IMR-90 (cell line): ENCODE measurements at regions not wholly inside any gene's neighbourhood (a gene's known extent, or its start where the extent isn't known, plus 50 kb on each side); places are given as distances from the start of the nearest gene placed in this dataset.

Source experiments
- ATAC-seq: fragments of 200-7000 bp; cut with Tn5 transposase; 2 replicates; pipeline ENCODE4 v1.9.1; 2020; ENCODE audit warnings: low read depth, mild to moderate bottlenecking, moderate library complexity
- BruUV-seq: library from RNA; stranded (reverse); fragments of 400-500 nt; replicated peaks from 2 replicates; lab custom pipeline; 2021; lab: Mats Ljungman, UMichigan
- CTCF ChIA-PET: fragments of 300-600 bp; formaldehyde crosslinking; extraction: SDS; loops from one replicate; lab custom pipeline; 2021; ENCODE audit warnings: antibody characterized with exemption; lab: Yijun Ruan, JAX
- POLR2A ChIA-PET: fragments of 300-600 bp; sonication (Branson Sonifier 250); formaldehyde crosslinking; loops from one replicate; lab custom pipeline; 2022; ENCODE audit warnings: antibody characterized with exemption; ENCODE audit not compliant: unreplicated experiment; lab: Charles Lee
- DNase-seq: peaks from one replicate; pipeline ENCODE4 v3.0.0; 2013
- H2AFZ ChIP-seq: replicated peaks from 2 replicates; pipeline ENCODE3; 2013; ENCODE audit warnings: low read length, mild to moderate bottlenecking; ENCODE audit not compliant: poor library complexity
- H2AK5ac ChIP-seq: 2 replicates; pipeline ENCODE4 v1.6.1; 2013; ENCODE audit warnings: low read depth, low read length, inconsistent platforms
- H2AK9ac ChIP-seq: replicated peaks from 2 replicates; pipeline ENCODE3; 2013; ENCODE audit warnings: mild to moderate bottlenecking, low read depth, low read length, moderate library complexity; ENCODE audit not compliant: poor library complexity
- H2BK120ac ChIP-seq: 2 replicates; pipeline ENCODE4 v1.6.1; 2013; ENCODE audit warnings: low read depth, low read length, inconsistent platforms
- H2BK15ac ChIP-seq: 3 replicates; pipeline ENCODE4 v1.6.1; 2013; ENCODE audit warnings: low read depth, low read length, inconsistent platforms
- H2BK20ac ChIP-seq: 2 replicates; pipeline ENCODE4 v1.6.1; 2013; ENCODE audit warnings: low read depth, mild to moderate bottlenecking, inconsistent platforms, low read length, moderate library complexity
- H2BK5ac ChIP-seq: 2 replicates; pipeline ENCODE4 v1.6.1; 2013; ENCODE audit warnings: mild to moderate bottlenecking, low read depth, low read length, inconsistent platforms; ENCODE audit not compliant: poor library complexity, severe bottlenecking
- H3K14ac ChIP-seq: replicated peaks from 2 replicates; pipeline ENCODE4 v1.6.1; 2013; ENCODE audit warnings: low read depth, low read length, inconsistent platforms
- H3K18ac ChIP-seq: 2 replicates; pipeline ENCODE4 v1.6.1; 2013; ENCODE audit warnings: low read depth, low read length, control low read depth
- H3K23ac ChIP-seq: 2 replicates; pipeline ENCODE4 v1.6.1; 2013; ENCODE audit warnings: low read depth, low read length, inconsistent platforms
- H3K27ac ChIP-seq: 2 replicates; pipeline ENCODE4 v1.5.1; 2013; ENCODE audit warnings: mild to moderate bottlenecking, control low read depth, low read length; ENCODE audit not compliant: insufficient read depth
- H3K27me3 ChIP-seq: 2 replicates; pipeline ENCODE4 v1.6.1; 2013; ENCODE audit warnings: low read length; ENCODE audit not compliant: control insufficient read depth, insufficient read depth
- H3K36me3 ChIP-seq: 2 replicates; pipeline ENCODE4 v1.6.1; 2013; ENCODE audit warnings: low read length, mixed read lengths; ENCODE audit not compliant: control insufficient read depth, insufficient read depth
- H3K4ac ChIP-seq: 2 replicates; pipeline ENCODE4 v1.6.1; 2013; ENCODE audit warnings: low read depth, low read length, inconsistent platforms
- H3K4me1 ChIP-seq: 2 replicates; pipeline ENCODE4 v1.6.1; 2013; ENCODE audit warnings: low read length, mixed read lengths; ENCODE audit not compliant: control insufficient read depth, insufficient read depth
- H3K4me2 ChIP-seq: 2 replicates; pipeline ENCODE4 v1.6.1; 2013; ENCODE audit warnings: low read depth, mild to moderate bottlenecking, control low read depth, low read length, moderate library complexity
- H3K4me3 ChIP-seq: 2 replicates; pipeline ENCODE4 v1.5.1; 2013; ENCODE audit warnings: low read depth, mild to moderate bottlenecking, control low read depth, low read length, moderate library complexity; ENCODE audit not compliant: insufficient read depth
- H3K56ac ChIP-seq: 2 replicates; pipeline ENCODE4 v1.6.1; 2013; ENCODE audit warnings: low read length, inconsistent platforms; ENCODE audit not compliant: insufficient read depth; ENCODE audit errors: extremely low read depth
- H3K79me1 ChIP-seq, 2 experiments: 2 replicates each; pipeline ENCODE4 v1.6.1; 2013; ENCODE audit warnings: low read length in 2 of 2, inconsistent platforms in 1 of 2, low read depth in 1 of 2
- H3K9ac ChIP-seq: 2 replicates; pipeline ENCODE4 v1.6.1; 2013; ENCODE audit warnings: low read depth, low read length, control low read depth
- H3K9me1 ChIP-seq: 2 replicates; pipeline ENCODE4 v1.6.1; 2013; ENCODE audit warnings: low read length, inconsistent platforms; ENCODE audit not compliant: insufficient read depth
- H3K9me3 ChIP-seq: 2 replicates; pipeline ENCODE4 v1.6.1; 2013; ENCODE audit warnings: low read length; ENCODE audit not compliant: control insufficient read depth, insufficient read depth
- H4K20me1 ChIP-seq: 2 replicates; pipeline ENCODE4 v1.6.1; 2013; ENCODE audit warnings: low read length, inconsistent platforms; ENCODE audit not compliant: insufficient read depth
- H4K5ac ChIP-seq: 2 replicates; pipeline ENCODE4 v1.6.1; 2013; ENCODE audit warnings: mild to moderate bottlenecking, low read depth, low read length, control low read depth
- H4K8ac ChIP-seq, 2 experiments: 2 replicates each; pipeline ENCODE4 v1.6.1; 2013; ENCODE audit warnings: low read depth in 2 of 2, low read length in 2 of 2, control low read depth in 1 of 2, inconsistent platforms in 1 of 2
- H4K91ac ChIP-seq: 2 replicates; pipeline ENCODE4 v1.6.1; 2013; ENCODE audit warnings: low read depth, low read length, inconsistent platforms; ENCODE audit not compliant: insufficient read depth
- BHLHE40 ChIP-seq: fragments of 150-350 bp; IDR thresholded peaks from 2 replicates; pipeline ENCODE4 v1.6.1; 2016; ENCODE audit warnings: mild to moderate bottlenecking, low read depth, low read length
- CEBPB ChIP-seq: IDR thresholded peaks from 2 replicates; pipeline ENCODE4 v1.6.1; 2012; ENCODE audit warnings: low read depth, low read length, improper control_type of control experiment
- CHD1 ChIP-seq: IDR thresholded peaks from 2 replicates; pipeline ENCODE4 v1.6.1; 2012; ENCODE audit warnings: low read depth, low read length, improper control_type of control experiment
- FOS ChIP-seq: fragments of 150-350 bp; IDR thresholded peaks from 2 replicates; pipeline ENCODE4 v1.6.1; 2016; ENCODE audit warnings: low read depth, low read length
- MAFK ChIP-seq: IDR thresholded peaks from 2 replicates; pipeline ENCODE4 v1.6.1; 2012; ENCODE audit warnings: low read depth, low read length, improper control_type of control experiment
- MAZ ChIP-seq: IDR thresholded peaks from 2 replicates; pipeline ENCODE4 v1.6.1; 2012; ENCODE audit warnings: low read depth, mild to moderate bottlenecking, low read length, improper control_type of control experiment, moderate library complexity, borderline replicate concordance
- MXI1 ChIP-seq: IDR thresholded peaks from 2 replicates; pipeline ENCODE4 v1.6.1; 2012; ENCODE audit warnings: low read depth, mild to moderate bottlenecking, low read length, moderate library complexity, borderline replicate concordance
- NFE2L2 ChIP-seq: fragments of 150-350 bp; IDR thresholded peaks from 2 replicates; pipeline ENCODE4 v1.6.1; 2016; ENCODE audit warnings: low read depth, mild to moderate bottlenecking, low read length
- POLR2A ChIP-seq: IDR thresholded peaks from 2 replicates; pipeline ENCODE4 v1.6.1; 2012; ENCODE audit warnings: mild to moderate bottlenecking, low read depth, low read length
- RAD21 ChIP-seq: IDR thresholded peaks from 2 replicates; pipeline ENCODE4 v1.6.1; 2012; ENCODE audit warnings: low read length, improper control_type of control experiment
- RCOR1 ChIP-seq: IDR thresholded peaks from 2 replicates; pipeline ENCODE4 v1.6.1; 2012; ENCODE audit warnings: mild to moderate bottlenecking, low read length, improper control_type of control experiment; ENCODE audit not compliant: insufficient replicate concordance
- RFX5 ChIP-seq: IDR thresholded peaks from 2 replicates; pipeline ENCODE4 v1.8.0; 2012; ENCODE audit warnings: low read depth, mild to moderate bottlenecking, low read length, moderate library complexity
- SMC3 ChIP-seq: fragments of 150-350 bp; IDR thresholded peaks from 2 replicates; pipeline ENCODE4 v1.6.1; 2016; ENCODE audit warnings: low read depth, mild to moderate bottlenecking, antibody characterized with exemption, low read length, moderate library complexity
- WGBS, 2 experiments: methylation state at CpG; one replicate each; pipeline versions ENCODE4 v1.1.5 to v1.1.7; 2013; ENCODE audit warnings: missing lambda C conversion rate in 2 of 2; ENCODE audit not compliant: insufficient read length in 1 of 2; ENCODE audit errors: extremely low coverage in 2 of 2; 5-methylcytosine and 5-hydroxymethylcytosine counted together
- dilution Hi-C: fragments of 300-500 bp; cut with HindIII; formaldehyde crosslinking; loops from one replicate; pipeline ENCODE4 v1.14.3; 2018; ENCODE audit warnings: low sequenced_read_pairs; ENCODE audit not compliant: unreplicated experiment
- in situ Hi-C: fragments of 300-500 bp; cut with MboI; formaldehyde crosslinking; loops from 3 replicates; pipeline ENCODE4 v1.14.3; 2019; ENCODE audit warnings: low sequenced_read_pairs, inconsistent platforms, mixed read lengths
- intact Hi-C: fragments of 100-400 bp; cut with micrococcal nuclease; formaldehyde crosslinking; loops from 2 replicates; pipeline ENCODE4 v1.10.0; 2022
- TF ChIP-seq, protein P1 (sequence below): conservative IDR thresholded peaks from 2 replicates; pipeline ENCODE4 v1.5.1; 2012; ENCODE audit warnings: mild to moderate bottlenecking, low read depth, low read length, improper control_type of control experiment
- TF ChIP-seq, protein P2 (sequence below): fragments of 150-350 bp; IDR thresholded peaks from 2 replicates; pipeline ENCODE4 v1.6.1; 2016; ENCODE audit warnings: low read depth, mild to moderate bottlenecking, low read length, moderate library complexity, borderline replicate concordance

DNA sequence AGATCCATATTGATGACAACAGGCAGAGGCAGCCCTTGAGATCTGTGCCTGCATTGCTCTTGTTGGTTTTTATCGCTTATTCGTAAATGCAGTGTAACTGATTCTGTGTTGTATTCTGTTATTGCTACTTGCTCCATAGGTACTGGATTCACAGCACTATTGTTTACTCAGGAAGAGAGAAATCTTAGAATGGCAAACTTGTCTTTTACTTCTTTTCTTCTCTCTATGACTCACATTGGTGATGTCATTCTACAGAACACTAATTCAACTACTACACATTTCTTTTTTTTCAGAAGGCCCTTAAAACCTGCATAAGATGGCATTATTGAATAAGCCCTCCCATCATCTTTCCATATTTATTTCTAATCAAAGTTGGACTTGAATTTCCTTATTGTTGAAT lies 201.0 kb upstream of the GBE1 start:
- CTCF ChIA-PET = no interaction called here
- no peak overlapping the region for H2AK5ac ChIP-seq
- H3K4me2 ChIP-seq = no peak overlapping the region
- H3K79me1 ChIP-seq = no peaks in the 10 kb centered on the region
- dilution Hi-C loops = no loop called here
- no peaks in the 10 kb centered on the region for H3K9me3 ChIP-seq
- H2BK15ac ChIP-seq = no peak overlapping the region
- H2BK20ac ChIP-seq = no peak overlapping the region
- no peak overlapping the region for H4K5ac ChIP-seq
- no peak overlapping the region for H3K27ac ChIP-seq
- H3K4me1 ChIP-seq = no peaks in the 10 kb centered on the region
- H4K20me1 ChIP-seq = no peaks in the 10 kb centered on the region
- H4K8ac ChIP-seq = no peak overlapping the region
- no peak overlapping the region for H3K4me3 ChIP-seq
- TF ChIP-seq CHD1 (no peak), CEBPB (no peak), BHLHE40 (no peak), RFX5 (no peak), MAFK (no peak), MAZ (no peak), FOS (no peak), RAD21 (no peak), MXI1 (no peak), SMC3 (no peak), NFE2L2 (no peak), RCOR1 (no peak), POLR2A (no peak)
- TF ChIP-seq, protein P1, sequence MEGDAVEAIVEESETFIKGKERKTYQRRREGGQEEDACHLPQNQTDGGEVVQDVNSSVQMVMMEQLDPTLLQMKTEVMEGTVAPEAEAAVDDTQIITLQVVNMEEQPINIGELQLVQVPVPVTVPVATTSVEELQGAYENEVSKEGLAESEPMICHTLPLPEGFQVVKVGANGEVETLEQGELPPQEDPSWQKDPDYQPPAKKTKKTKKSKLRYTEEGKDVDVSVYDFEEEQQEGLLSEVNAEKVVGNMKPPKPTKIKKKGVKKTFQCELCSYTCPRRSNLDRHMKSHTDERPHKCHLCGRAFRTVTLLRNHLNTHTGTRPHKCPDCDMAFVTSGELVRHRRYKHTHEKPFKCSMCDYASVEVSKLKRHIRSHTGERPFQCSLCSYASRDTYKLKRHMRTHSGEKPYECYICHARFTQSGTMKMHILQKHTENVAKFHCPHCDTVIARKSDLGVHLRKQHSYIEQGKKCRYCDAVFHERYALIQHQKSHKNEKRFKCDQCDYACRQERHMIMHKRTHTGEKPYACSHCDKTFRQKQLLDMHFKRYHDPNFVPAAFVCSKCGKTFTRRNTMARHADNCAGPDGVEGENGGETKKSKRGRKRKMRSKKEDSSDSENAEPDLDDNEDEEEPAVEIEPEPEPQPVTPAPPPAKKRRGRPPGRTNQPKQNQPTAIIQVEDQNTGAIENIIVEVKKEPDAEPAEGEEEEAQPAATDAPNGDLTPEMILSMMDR = no peak
- TF ChIP-seq, protein P2, sequence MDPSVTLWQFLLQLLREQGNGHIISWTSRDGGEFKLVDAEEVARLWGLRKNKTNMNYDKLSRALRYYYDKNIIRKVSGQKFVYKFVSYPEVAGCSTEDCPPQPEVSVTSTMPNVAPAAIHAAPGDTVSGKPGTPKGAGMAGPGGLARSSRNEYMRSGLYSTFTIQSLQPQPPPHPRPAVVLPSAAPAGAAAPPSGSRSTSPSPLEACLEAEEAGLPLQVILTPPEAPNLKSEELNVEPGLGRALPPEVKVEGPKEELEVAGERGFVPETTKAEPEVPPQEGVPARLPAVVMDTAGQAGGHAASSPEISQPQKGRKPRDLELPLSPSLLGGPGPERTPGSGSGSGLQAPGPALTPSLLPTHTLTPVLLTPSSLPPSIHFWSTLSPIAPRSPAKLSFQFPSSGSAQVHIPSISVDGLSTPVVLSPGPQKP = no peak
- H4K91ac ChIP-seq = no peak overlapping the region
- H3K9me1 ChIP-seq = no peaks in the 10 kb centered on the region
- H2BK120ac ChIP-seq = no peak overlapping the region
- intact Hi-C loops = no loop called here
- DNase-seq = no peak
- in situ Hi-C loops = no loop called here
- BruUV-seq = no TSS peak
- H3K4ac ChIP-seq = no peak overlapping the region
- no peak overlapping the region for H2AK9ac ChIP-seq
- no peak overlapping the region for H3K18ac ChIP-seq
- H3K36me3 ChIP-seq = no peaks in the 10 kb centered on the region
- H3K56ac ChIP-seq = no peak overlapping the region
- WGBS, 2 experiments = no CpG with 5 or more reads among the region's 2 CpGs
- POLR2A ChIA-PET = no interaction called here
- no peak for ATAC-seq
- no peaks in the 10 kb centered on the region for H3K27me3 ChIP-seq
- no peak overlapping the region for H3K14ac ChIP-seq
- no peak overlapping the region for H3K9ac ChIP-seq
- no peak overlapping the region for H2AFZ ChIP-seq
- no peak overlapping the region for H3K23ac ChIP-seq
- no peak overlapping the region for H2BK5ac ChIP-seq
